IMR-90 (cell line): ENCODE measurements at regions not wholly inside any gene's neighbourhood (a gene's known extent, or its start where the extent isn't known, plus 50 kb on each side); places are given as distances from the start of the nearest gene placed in this dataset.

Experiments
- ATAC-seq: fragments of 200-7000 bp; cut with Tn5 transposase; 2 replicates; pipeline ENCODE4 v1.9.1; 2020; ENCODE audit warnings: low read depth, mild to moderate bottlenecking, moderate library complexity
- BruUV-seq: library from RNA; stranded (reverse); fragments of 400-500 nt; replicated peaks from 2 replicates; lab custom pipeline; 2021; lab: Mats Ljungman, UMichigan
- CTCF ChIA-PET: fragments of 300-600 bp; formaldehyde crosslinking; extraction: SDS; loops from one replicate; lab custom pipeline; 2021; ENCODE audit warnings: antibody characterized with exemption; lab: Yijun Ruan, JAX
- POLR2A ChIA-PET: fragments of 300-600 bp; sonication (Branson Sonifier 250); formaldehyde crosslinking; loops from one replicate; lab custom pipeline; 2022; ENCODE audit warnings: antibody characterized with exemption; ENCODE audit not compliant: unreplicated experiment; lab: Charles Lee
- DNase-seq: peaks from one replicate; pipeline ENCODE4 v3.0.0; 2013
- H2AFZ ChIP-seq: replicated peaks from 2 replicates; pipeline ENCODE3; 2013; ENCODE audit warnings: low read length, mild to moderate bottlenecking; ENCODE audit not compliant: poor library complexity
- H2AK5ac ChIP-seq: 2 replicates; pipeline ENCODE4 v1.6.1; 2013; ENCODE audit warnings: low read depth, low read length, inconsistent platforms
- H2AK9ac ChIP-seq: replicated peaks from 2 replicates; pipeline ENCODE3; 2013; ENCODE audit warnings: mild to moderate bottlenecking, low read depth, low read length, moderate library complexity; ENCODE audit not compliant: poor library complexity
- H2BK120ac ChIP-seq: 2 replicates; pipeline ENCODE4 v1.6.1; 2013; ENCODE audit warnings: low read depth, low read length, inconsistent platforms
- H2BK15ac ChIP-seq: 3 replicates; pipeline ENCODE4 v1.6.1; 2013; ENCODE audit warnings: low read depth, low read length, inconsistent platforms
- H2BK20ac ChIP-seq: 2 replicates; pipeline ENCODE4 v1.6.1; 2013; ENCODE audit warnings: low read depth, mild to moderate bottlenecking, inconsistent platforms, low read length, moderate library complexity
- H2BK5ac ChIP-seq: 2 replicates; pipeline ENCODE4 v1.6.1; 2013; ENCODE audit warnings: mild to moderate bottlenecking, low read depth, low read length, inconsistent platforms; ENCODE audit not compliant: poor library complexity, severe bottlenecking
- H3K14ac ChIP-seq: replicated peaks from 2 replicates; pipeline ENCODE4 v1.6.1; 2013; ENCODE audit warnings: low read depth, low read length, inconsistent platforms
- H3K18ac ChIP-seq: 2 replicates; pipeline ENCODE4 v1.6.1; 2013; ENCODE audit warnings: low read depth, low read length, control low read depth
- H3K23ac ChIP-seq: 2 replicates; pipeline ENCODE4 v1.6.1; 2013; ENCODE audit warnings: low read depth, low read length, inconsistent platforms
- H3K27ac ChIP-seq: 2 replicates; pipeline ENCODE4 v1.5.1; 2013; ENCODE audit warnings: mild to moderate bottlenecking, control low read depth, low read length; ENCODE audit not compliant: insufficient read depth
- H3K27me3 ChIP-seq: 2 replicates; pipeline ENCODE4 v1.6.1; 2013; ENCODE audit warnings: low read length; ENCODE audit not compliant: control insufficient read depth, insufficient read depth
- H3K36me3 ChIP-seq: 2 replicates; pipeline ENCODE4 v1.6.1; 2013; ENCODE audit warnings: low read length, mixed read lengths; ENCODE audit not compliant: control insufficient read depth, insufficient read depth
- H3K4ac ChIP-seq: 2 replicates; pipeline ENCODE4 v1.6.1; 2013; ENCODE audit warnings: low read depth, low read length, inconsistent platforms
- H3K4me1 ChIP-seq: 2 replicates; pipeline ENCODE4 v1.6.1; 2013; ENCODE audit warnings: low read length, mixed read lengths; ENCODE audit not compliant: control insufficient read depth, insufficient read depth
- H3K4me2 ChIP-seq: 2 replicates; pipeline ENCODE4 v1.6.1; 2013; ENCODE audit warnings: low read depth, mild to moderate bottlenecking, control low read depth, low read length, moderate library complexity
- H3K4me3 ChIP-seq: 2 replicates; pipeline ENCODE4 v1.5.1; 2013; ENCODE audit warnings: low read depth, mild to moderate bottlenecking, control low read depth, low read length, moderate library complexity; ENCODE audit not compliant: insufficient read depth
- H3K56ac ChIP-seq: 2 replicates; pipeline ENCODE4 v1.6.1; 2013; ENCODE audit warnings: low read length, inconsistent platforms; ENCODE audit not compliant: insufficient read depth; ENCODE audit errors: extremely low read depth
- H3K79me1 ChIP-seq, 2 experiments: 2 replicates each; pipeline ENCODE4 v1.6.1; 2013; ENCODE audit warnings: low read length in 2 of 2, inconsistent platforms in 1 of 2, low read depth in 1 of 2
- H3K9ac ChIP-seq: 2 replicates; pipeline ENCODE4 v1.6.1; 2013; ENCODE audit warnings: low read depth, low read length, control low read depth
- H3K9me1 ChIP-seq: 2 replicates; pipeline ENCODE4 v1.6.1; 2013; ENCODE audit warnings: low read length, inconsistent platforms; ENCODE audit not compliant: insufficient read depth
- H3K9me3 ChIP-seq: 2 replicates; pipeline ENCODE4 v1.6.1; 2013; ENCODE audit warnings: low read length; ENCODE audit not compliant: control insufficient read depth, insufficient read depth
- H4K20me1 ChIP-seq: 2 replicates; pipeline ENCODE4 v1.6.1; 2013; ENCODE audit warnings: low read length, inconsistent platforms; ENCODE audit not compliant: insufficient read depth
- H4K5ac ChIP-seq: 2 replicates; pipeline ENCODE4 v1.6.1; 2013; ENCODE audit warnings: mild to moderate bottlenecking, low read depth, low read length, control low read depth
- H4K8ac ChIP-seq, 2 experiments: 2 replicates each; pipeline ENCODE4 v1.6.1; 2013; ENCODE audit warnings: low read depth in 2 of 2, low read length in 2 of 2, control low read depth in 1 of 2, inconsistent platforms in 1 of 2
- H4K91ac ChIP-seq: 2 replicates; pipeline ENCODE4 v1.6.1; 2013; ENCODE audit warnings: low read depth, low read length, inconsistent platforms; ENCODE audit not compliant: insufficient read depth
- MAFK ChIP-seq: IDR thresholded peaks from 2 replicates; pipeline ENCODE4 v1.6.1; 2012; ENCODE audit warnings: low read depth, low read length, improper control_type of control experiment
- RAD21 ChIP-seq: IDR thresholded peaks from 2 replicates; pipeline ENCODE4 v1.6.1; 2012; ENCODE audit warnings: low read length, improper control_type of control experiment
- WGBS, 2 experiments: methylation state at CpG; one replicate each; pipeline versions ENCODE4 v1.1.5 to v1.1.7; 2013; ENCODE audit warnings: missing lambda C conversion rate in 2 of 2; ENCODE audit not compliant: insufficient read length in 1 of 2; ENCODE audit errors: extremely low coverage in 2 of 2; 5-methylcytosine and 5-hydroxymethylcytosine counted together
- dilution Hi-C: fragments of 300-500 bp; cut with HindIII; formaldehyde crosslinking; loops from one replicate; pipeline ENCODE4 v1.14.3; 2018; ENCODE audit warnings: low sequenced_read_pairs; ENCODE audit not compliant: unreplicated experiment
- in situ Hi-C: fragments of 300-500 bp; cut with MboI; formaldehyde crosslinking; loops from 3 replicates; pipeline ENCODE4 v1.14.3; 2019; ENCODE audit warnings: low sequenced_read_pairs, inconsistent platforms, mixed read lengths
- intact Hi-C: fragments of 100-400 bp; cut with micrococcal nuclease; formaldehyde crosslinking; loops from 2 replicates; pipeline ENCODE4 v1.10.0; 2022

DNA sequence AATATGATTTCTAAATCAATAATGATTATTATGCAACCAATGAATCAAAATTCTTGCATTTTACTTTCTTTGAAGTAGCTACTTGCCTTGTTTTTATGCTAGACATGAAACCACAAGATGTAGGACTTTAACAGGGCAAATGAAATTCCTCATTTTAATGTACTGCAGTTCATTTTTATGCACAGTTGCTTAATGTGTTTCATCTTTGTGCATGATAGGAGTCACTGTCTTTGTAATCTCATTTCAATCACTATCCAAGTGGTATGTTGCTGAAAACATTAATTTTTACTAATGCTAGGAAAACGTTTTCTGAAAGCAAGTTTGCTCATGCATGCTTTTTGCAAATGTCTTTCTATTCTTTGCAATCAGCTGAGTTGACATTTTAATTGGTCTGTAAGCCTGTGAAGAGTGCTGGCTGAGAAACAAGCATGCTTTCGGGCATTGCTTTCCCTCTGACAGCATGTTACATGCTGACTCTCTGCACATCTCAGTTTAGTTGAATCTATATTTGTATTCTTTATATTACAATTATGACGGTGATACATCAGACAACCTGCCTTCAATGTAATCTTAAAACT is 535.0 kb upstream of the CDH18 start:
- no peaks in the 10 kb centered on the region for H3K4me1 ChIP-seq
- no peak for ATAC-seq

More for the DNA sequence above, 535.0 kb upstream of the CDH18 start:
- Histone ChIP-seq H3K9me1 (no peaks in the 10 kb centered on the region), H3K27me3 (no peaks in the 10 kb centered on the region), H2AK9ac (no peak overlapping the region), H4K5ac (no peak overlapping the region), H2BK5ac (no peak overlapping the region), H3K79me1 (no peaks in the 10 kb centered on the region), H3K36me3 (no peaks in the 10 kb centered on the region), H2BK15ac (no peak overlapping the region), H2BK120ac (no peak overlapping the region), H3K14ac (no peak overlapping the region), H3K23ac (no peak overlapping the region), H3K9ac (no peak overlapping the region), H4K20me1 (no peaks in the 10 kb centered on the region), H2AK5ac (no peak overlapping the region), H3K27ac (no peak overlapping the region), H2AFZ (no peak overlapping the region), H3K9me3 (peaks cover 4% of the 10 kb centered on the region), H3K4ac (no peak overlapping the region), H4K91ac (no peak overlapping the region), H3K56ac (no peak overlapping the region), H4K8ac (no peak overlapping the region), H3K18ac (no peak overlapping the region), H2BK20ac (no peak overlapping the region), H3K4me3 (no peak overlapping the region), H3K4me2 (no peak overlapping the region)
- CTCF ChIA-PET = no interaction called here
- intact Hi-C loops (no loop called here), in situ Hi-C loops (no loop called here), dilution Hi-C loops (no loop called here)
- TF ChIP-seq MAFK (peak; percentile 51), RAD21 (no peak)
- no peak for DNase-seq
- WGBS, 2 experiments = no CpG with 5 or more reads among the region's 3 CpGs
- BruUV-seq = no TSS peak
- POLR2A ChIA-PET = no interaction called here
